IPS-NIHi11 (cell line): ENCODE measurements at regions not wholly inside any gene's neighbourhood (a gene's known extent, or its start where the extent isn't known, plus 50 kb on each side); places are given as distances from the start of the nearest gene placed in this dataset.
"Not testable (repeated sequence)": the region's sequence is repeated elsewhere in the genome, so short reads cannot be mapped to it uniquely, and the experiment has no call there.

ENCODE experiments used
- DNase-seq: peaks from one replicate; pipeline ENCODE4 v3.0.0; 2012; ENCODE audit warnings: mixed read lengths, low spot score

DNA sequence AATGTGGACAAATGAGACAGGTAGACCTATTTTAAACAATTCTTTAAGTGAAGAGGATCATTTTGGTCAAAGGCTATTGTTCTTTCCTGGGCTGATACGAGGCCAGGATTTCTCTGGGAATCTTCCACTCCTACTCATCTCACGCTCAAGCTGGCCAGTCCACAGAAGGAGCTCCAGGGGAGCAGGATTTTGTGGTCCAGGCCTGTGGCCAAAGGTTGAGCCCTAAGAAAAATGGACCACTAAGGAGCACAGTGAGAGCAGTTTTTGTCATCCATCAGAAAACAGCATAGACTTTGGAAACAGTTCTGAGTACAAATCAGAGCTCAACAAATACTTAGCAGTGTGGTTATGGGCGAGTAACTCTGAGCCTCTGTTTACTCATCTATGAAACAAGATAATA is 260.2 kb upstream of the RUNX1 start:
- DNase-seq, result no peak

- DNase-seq, result no peak
Measured at GRCh38 chr21:35303085-35303484, 254.0 kb upstream of the RUNX1 start.

DNA sequence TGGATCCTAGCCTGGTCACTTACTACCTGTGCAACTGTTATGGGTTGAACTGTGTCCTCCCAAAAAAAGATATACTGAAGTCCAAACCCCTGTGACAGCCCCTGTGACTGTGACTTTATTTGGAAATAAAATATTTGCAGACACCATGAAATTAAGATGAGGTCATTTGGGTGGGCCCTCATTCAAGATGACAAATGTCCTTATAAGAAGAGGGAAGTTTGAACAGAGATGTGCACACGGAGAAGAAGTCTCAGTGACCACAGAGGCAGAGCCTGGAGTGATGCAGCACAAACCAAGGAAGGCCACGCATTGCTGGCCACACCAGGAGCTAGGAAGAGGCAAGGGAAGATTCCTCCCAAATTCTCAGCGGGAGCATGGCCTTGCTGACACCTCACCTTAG is 249.7 kb upstream of the RUNX1 start:
- DNase-seq, result no peak

DNA sequence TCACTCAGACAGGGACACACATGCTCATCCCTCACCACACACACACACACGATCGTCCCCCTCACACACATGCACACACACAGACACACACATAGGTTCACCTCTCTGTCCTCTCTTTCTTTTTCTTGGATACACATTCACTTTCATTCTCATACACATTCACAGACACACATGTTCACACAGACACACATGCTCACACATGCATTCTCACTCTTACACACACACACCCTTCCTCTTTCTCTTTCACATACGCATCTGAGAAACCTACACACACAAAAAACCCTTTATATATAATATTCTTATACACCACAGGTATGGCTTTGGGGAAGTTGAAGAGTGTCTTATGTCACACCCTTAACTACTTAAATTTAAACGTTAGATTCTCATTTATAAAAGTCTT is 248.6 kb upstream of the RUNX1 start:
- DNase-seq, result no peak

DNA sequence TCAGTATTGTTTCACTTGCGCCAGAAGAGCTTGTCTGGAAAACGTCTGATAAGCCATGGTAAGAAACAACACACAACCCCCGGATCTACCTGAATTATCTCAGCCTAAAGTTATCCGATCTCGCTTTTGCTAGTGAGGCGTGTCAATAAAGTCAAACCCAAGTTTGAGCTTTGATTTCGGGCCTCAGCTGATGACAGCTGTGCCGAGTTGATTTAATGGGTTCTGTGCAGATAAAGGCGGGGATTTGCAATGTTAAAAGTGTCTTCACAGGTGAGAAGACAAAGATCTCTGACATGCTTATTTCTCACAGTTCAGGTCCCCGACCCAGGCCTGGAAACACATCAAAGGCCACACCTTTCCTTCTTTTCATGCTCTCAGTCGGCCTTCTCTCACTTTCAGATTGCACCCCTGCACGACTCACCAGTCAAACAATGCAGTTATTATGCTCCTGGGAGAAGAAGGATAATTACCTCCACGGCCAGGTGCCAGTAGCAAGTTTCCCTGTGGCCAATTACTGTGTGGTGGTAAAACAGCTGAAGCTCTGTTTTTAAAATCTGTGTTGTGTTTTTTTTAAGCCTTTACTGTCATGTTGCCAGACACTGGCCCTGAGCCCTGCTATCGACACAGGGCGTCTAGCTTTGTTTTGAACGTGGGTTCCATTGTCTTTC is 245.3 kb upstream of the RUNX1 start:
- DNase-seq, result peak; percentile 12

DNA sequence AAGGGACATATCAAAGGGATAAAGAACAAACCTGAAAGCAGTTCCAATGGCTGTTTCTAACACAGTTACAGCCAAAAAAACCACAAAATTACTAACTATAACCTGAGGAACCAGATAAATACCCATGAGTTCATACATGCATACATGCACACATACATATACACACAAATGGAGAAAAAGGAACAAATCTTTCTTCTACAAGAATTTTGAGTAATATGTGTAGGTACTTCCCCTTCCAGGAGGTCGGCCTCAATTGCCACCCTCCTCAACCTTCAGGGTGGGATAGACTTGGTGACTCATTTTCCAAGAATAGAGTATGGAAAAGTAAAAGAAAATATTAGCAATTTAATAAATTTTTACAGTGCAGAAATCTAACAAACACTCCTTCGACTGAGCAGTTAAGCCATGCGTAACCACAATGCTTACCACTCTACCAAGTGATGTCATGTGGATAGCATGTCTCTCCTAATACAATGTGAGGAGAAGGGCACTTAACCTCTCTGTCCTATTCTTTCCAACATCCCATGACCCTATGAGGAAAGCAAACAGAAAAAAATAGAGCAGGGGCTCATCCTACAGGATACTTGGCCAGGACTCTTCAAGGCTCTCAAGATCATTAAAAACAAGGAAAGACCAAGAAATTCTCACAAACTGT is 243.0 kb upstream of the RUNX1 start:
- DNase-seq, result no peak

DNA sequence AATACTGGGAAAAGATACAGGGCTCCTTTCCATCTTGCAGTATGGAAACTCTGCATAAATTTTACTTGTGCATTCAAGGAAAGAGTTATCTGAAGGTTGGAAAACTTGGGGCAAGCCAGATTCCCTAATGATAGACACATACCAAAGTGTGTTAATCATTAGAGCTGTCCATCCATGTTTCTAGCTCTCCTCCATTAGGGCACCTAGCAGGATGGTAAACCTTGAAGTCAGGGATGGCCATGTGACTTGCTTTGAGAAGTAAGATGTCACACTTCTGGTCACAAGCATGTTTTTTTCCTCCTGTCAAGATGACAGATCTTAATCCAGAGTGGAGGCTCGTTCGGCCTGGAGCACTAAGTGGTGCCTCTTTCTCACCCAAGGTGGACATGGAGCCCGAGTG is 241.9 kb upstream of the RUNX1 start:
- DNase-seq, result no peak

DNA sequence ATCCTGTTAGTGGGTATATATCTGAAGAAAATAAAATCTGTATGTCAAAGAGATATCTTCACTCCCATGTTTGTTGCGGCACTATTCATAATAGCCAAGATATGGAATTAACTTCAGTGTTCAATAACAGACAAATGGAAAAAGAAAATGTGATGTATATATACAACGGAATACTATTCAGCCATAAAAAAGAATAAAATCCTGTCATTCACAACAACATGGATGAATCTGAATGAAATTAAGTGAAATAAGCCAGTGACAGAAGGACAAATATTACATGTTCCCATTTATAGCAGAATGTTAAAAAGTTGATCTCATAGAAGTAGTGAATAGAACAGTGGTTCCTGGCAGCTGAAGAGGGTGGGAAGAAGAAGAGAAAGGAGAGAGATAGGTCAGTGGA is 239.1 kb upstream of the RUNX1 start:
- DNase-seq, result no peak

- DNase-seq, result no peak
Measured at GRCh38 chr21:35284199-35284598, 235.1 kb upstream of the RUNX1 start.

- DNase-seq, result no peak
Measured at GRCh38 chr21:35282944-35283343, 233.8 kb upstream of the RUNX1 start.

GRCh38 chr21:35281956-35282355 is 232.9 kb upstream of the RUNX1 start:
- DNase-seq, result no peak

GRCh38 chr21:35280231-35280630 is 231.1 kb upstream of the RUNX1 start:
- DNase-seq, result no peak

- no peak for DNase-seq
Measured at GRCh38 chr21:35275776-35276175, 226.7 kb upstream of the RUNX1 start.

DNA sequence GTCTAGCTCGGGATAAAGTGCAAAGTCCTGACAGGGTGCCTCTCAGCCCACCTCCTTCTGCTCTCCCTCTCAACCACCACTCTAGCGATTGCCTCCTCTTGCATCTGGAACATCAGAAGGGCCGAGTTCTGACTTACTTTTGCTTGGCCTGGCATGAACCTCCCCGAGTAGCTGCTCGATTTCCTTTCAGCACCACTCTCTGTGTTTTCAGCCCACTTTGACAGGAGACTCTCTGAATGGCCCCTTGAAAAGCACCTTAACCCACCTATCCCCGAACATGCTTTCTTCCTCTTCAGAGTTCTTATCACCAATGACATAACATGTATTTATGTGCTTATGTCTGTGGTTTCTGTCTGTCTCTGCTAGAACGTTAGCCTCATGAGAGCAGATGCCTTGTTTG is 225.8 kb upstream of the RUNX1 start:
- DNase-seq, result no peak

GRCh38 chr21:35274090-35274489 is 225.0 kb upstream of the RUNX1 start:
- no peak for DNase-seq

GRCh38 chr21:35273333-35273732 is 224.2 kb upstream of the RUNX1 start:
- DNase-seq, result peak; percentile 27

- DNase-seq, result not testable (repeated sequence)
Measured at GRCh38 chr21:35271344-35272118, 222.4 kb upstream of the RUNX1 start.

DNA sequence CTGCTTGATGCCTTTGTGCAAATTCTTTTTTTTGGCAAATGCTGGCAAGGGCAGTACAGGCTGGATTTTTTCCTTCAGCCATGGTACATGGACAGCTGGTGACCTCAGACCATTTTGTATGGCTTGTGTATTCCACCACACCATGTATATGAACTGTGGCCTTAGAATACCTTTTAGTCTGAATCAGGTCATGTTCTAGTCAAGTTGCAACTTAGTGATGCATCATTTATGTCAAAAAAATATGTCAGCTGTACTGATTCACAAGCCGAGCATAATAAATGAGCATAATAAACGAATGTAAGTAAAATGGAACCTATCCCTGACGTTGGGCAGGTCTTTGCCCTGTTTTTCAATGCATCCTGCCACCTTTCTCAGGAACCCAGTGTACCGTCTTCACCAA is 219.7 kb upstream of the RUNX1 start:
- DNase-seq, result no peak

DNA sequence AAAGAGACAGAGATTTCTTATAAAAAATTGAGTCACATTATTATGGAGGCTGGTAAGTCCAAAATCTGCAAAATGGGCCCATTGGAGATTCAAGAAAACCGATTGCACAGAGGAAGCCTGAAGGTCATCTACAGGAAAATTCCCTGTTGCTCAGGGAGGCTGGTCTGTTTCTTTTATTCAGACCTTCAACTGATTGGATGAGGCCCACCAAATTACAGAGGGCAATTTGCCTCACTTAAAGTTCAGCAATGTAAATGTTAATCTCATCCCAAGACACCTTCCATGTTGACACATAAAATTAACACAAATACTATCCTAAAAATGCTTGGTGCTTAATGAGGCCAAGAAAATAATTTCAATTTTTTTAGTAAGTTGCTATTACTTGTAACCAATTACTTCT is 219.2 kb upstream of the RUNX1 start:
- DNase-seq, result no peak

GRCh38 chr21:35266546-35266945 is 217.4 kb upstream of the RUNX1 start:
- no peak for DNase-seq

DNA sequence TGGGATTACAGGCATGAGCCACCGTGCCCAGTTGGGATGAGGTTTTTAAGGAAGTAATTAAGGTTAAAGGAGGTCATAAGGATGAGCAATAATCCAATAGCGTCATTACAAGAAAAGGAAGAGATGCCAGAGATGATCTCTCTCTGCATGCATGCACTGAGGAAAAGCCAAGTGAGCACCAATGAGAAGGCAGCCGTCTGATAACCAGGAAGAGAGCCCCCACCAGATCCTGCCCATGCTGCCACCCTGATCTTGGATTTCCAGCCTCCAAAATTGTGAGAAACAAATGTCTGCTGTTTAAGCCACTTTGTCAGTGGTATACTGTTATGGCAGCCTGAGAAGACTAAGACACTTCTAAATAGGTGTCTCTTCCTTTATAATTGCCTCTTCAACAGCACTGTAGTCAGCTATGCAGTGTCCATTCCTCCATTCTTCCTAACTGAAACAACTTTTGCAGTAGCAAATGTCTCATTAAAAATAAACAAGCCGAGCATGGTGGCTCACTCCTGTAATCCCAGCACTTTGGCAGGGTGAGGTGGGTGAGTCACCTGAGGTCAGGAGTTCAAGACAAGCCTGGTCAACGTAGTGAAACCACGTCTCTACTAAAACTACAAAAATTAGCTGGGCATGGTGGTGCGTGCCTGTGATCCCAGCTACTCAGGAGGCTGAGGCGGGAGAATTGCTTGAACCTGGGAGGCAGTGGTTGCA is 216.2 kb upstream of the RUNX1 start:
- DNase-seq, result no peak

DNA sequence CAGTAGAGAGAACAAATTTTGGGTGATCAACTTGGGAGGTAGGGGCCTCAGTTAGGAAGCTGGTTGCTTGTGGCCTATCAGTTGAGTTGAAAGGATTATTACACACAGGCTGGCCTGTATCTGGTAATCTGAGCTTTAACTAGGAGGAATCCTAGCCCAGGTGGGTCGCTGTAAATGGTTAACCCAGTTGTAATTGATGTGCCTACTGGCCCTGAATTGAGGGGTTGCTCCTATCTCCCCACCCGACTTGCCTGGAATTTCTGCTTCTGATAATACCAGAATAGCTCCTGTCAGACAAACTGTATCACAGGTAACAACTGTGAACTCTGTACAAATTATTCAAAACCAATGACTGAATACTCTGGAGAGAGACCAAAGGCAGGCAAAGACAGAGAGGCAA is 210.4 kb upstream of the RUNX1 start:
- no peak for DNase-seq

DNA sequence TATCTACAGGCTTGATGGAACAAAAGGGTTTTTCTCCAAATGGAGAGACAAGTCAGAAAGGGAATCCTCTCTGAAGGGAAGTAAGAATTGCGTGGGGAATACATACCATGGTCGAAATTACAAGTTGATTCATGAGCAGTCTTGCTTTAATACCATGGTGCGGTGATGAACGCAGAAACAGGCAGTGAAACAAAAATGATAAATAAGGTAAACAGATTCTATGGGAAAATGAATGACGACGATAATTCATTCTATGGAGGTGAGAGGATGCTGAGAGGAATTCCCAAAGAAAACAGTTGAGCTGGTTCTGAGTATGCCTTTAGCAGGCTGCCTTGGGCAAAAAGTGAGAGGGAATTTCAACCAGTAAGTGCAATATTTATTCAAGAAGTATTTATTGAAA is 209.4 kb upstream of the RUNX1 start:
- no peak for DNase-seq
